GM23338 (cell line): ENCODE measurements at regions not wholly inside any gene's neighbourhood (a gene's known extent, or its start where the extent isn't known, plus 50 kb on each side); places are given as distances from the start of the nearest gene placed in this dataset.

Source experiments
- ATAC-seq: fragments of 200-7000 bp; cut with Tn5 transposase; 3 replicates; pipeline ENCODE4 v1.9.1; 2020
- DNase-seq: peaks from one replicate; pipeline ENCODE4 v3.0.0-alpha.2; 2015; ENCODE audit warnings: low spot score
- H2AFZ ChIP-seq: fragments of 200-600 bp; sonication (generic); 2 replicates; pipeline ENCODE4 v1.8.0; 2016; ENCODE audit warnings: antibody characterized with exemption, mild to moderate bottlenecking, moderate library complexity
- H3F3A ChIP-seq: fragments of 200-600 bp; sonication (generic); replicated peaks from 2 replicates; pipeline ENCODE4 v1.8.0; 2017; ENCODE audit warnings: antibody characterized with exemption, mixed run types, low read depth
- H3K27ac ChIP-seq: fragments of 200-600 bp; sonication (generic); 2 replicates; pipeline ENCODE4 v1.6.1; 2016; ENCODE audit warnings: low read depth
- H3K27me3 ChIP-seq: fragments of 200-600 bp; sonication (generic); 2 replicates; pipeline ENCODE4 v1.8.0; 2016; ENCODE audit warnings: mild to moderate bottlenecking, mixed run types, moderate library complexity; ENCODE audit not compliant: insufficient read depth
- H3K36me3 ChIP-seq: fragments of 200-600 bp; sonication (generic); 2 replicates; pipeline ENCODE4 v1.8.0; 2016; ENCODE audit warnings: mild to moderate bottlenecking; ENCODE audit not compliant: insufficient read depth
- H3K4me1 ChIP-seq: fragments of 200-600 bp; sonication (generic); 2 replicates; pipeline ENCODE4 v1.8.0; 2016; ENCODE audit warnings: mild to moderate bottlenecking, moderate library complexity; ENCODE audit not compliant: insufficient read depth
- H3K4me2 ChIP-seq: fragments of 200-600 bp; sonication (generic); 2 replicates; pipeline ENCODE4 v1.7.1; 2017; ENCODE audit warnings: mixed run types
- H3K4me3 ChIP-seq: fragments of 200-600 bp; sonication (generic); 2 replicates; pipeline ENCODE4 v1.6.1; 2016; ENCODE audit warnings: mixed run types
- H3K79me2 ChIP-seq: fragments of 200-600 bp; sonication (generic); replicated peaks from 2 replicates; pipeline ENCODE4 v1.8.0; 2017; ENCODE audit warnings: mild to moderate bottlenecking; ENCODE audit not compliant: insufficient read depth
- H3K9me2 ChIP-seq: fragments of 200-600 bp; sonication (generic); 2 replicates; pipeline ENCODE4 v1.8.0; 2017; ENCODE audit not compliant: insufficient read depth
- H4K20me1 ChIP-seq: fragments of 200-600 bp; sonication (generic); replicated peaks from 2 replicates; pipeline ENCODE4 v1.8.0; 2017; ENCODE audit warnings: mild to moderate bottlenecking; ENCODE audit not compliant: insufficient read depth
- H3K27ac Mint-ChIP-seq: 2 replicates; pipeline ENCODE4 v1.8.0; 2020; ENCODE audit warnings: inconsistent platforms, mild to moderate bottlenecking, moderate library complexity, mixed read lengths
- H3K27me3 Mint-ChIP-seq: 3 replicates; pipeline ENCODE4 v1.8.0; 2022; ENCODE audit warnings: low read depth, mild to moderate bottlenecking, moderate library complexity, mixed read lengths, inconsistent platforms; ENCODE audit not compliant: insufficient read depth, poor library complexity
- H3K36me3 Mint-ChIP-seq: 3 replicates; pipeline ENCODE4 v1.8.0; 2021; ENCODE audit warnings: low read depth, mild to moderate bottlenecking, inconsistent platforms, moderate library complexity, mixed read lengths
- H3K4me1 Mint-ChIP-seq: 3 replicates; pipeline ENCODE4 v1.8.0; 2020; ENCODE audit warnings: mild to moderate bottlenecking, inconsistent platforms, mixed read lengths
- H3K4me3 Mint-ChIP-seq: 3 replicates; pipeline ENCODE4 v1.8.0; 2021; ENCODE audit warnings: moderate library complexity, mild to moderate bottlenecking, inconsistent platforms, mixed read lengths
- H3K9me3 Mint-ChIP-seq: 3 replicates; pipeline ENCODE4 v1.8.0; 2020; ENCODE audit warnings: moderate library complexity, mild to moderate bottlenecking, inconsistent platforms, mixed read lengths
- CTCF ChIP-seq, 2 experiments: fragments of 200-600 bp in 1 of 2; sonication (generic) in 1 of 2; conservative IDR thresholded peaks; 2 replicates each; pipeline versions ENCODE4 v1.5.1 to v1.6.1; 2016 to 2017; ENCODE audit warnings: antibody characterized with exemption in 2 of 2, low read depth in 2 of 2, mild to moderate bottlenecking in 2 of 2, moderate library complexity in 1 of 2
- ETS1 ChIP-seq: IDR thresholded peaks from 2 replicates; pipeline ENCODE4 v1.6.1; 2016; ENCODE audit warnings: antibody characterized with exemption
- EZH2 ChIP-seq: fragments of 200-600 bp; sonication (generic); IDR thresholded peaks from one replicate; pipeline ENCODE4 v1.8.0; 2017; ENCODE audit warnings: antibody characterized with exemption, mild to moderate bottlenecking, low read depth; ENCODE audit not compliant: unreplicated experiment
- NANOG ChIP-seq: IDR thresholded peaks from 2 replicates; pipeline ENCODE4 v1.6.1; 2016; ENCODE audit warnings: antibody characterized with exemption, borderline replicate concordance
- POLR2AphosphoS5 ChIP-seq: IDR thresholded peaks from 2 replicates; pipeline ENCODE4 v1.6.1; 2016; ENCODE audit warnings: antibody characterized with exemption, low read depth
- REST ChIP-seq: IDR thresholded peaks from one replicate; pipeline ENCODE4 v1.6.1; 2018; ENCODE audit warnings: antibody characterized with exemption; ENCODE audit not compliant: unreplicated experiment
- STAT1 ChIP-seq: IDR thresholded peaks from one replicate; pipeline ENCODE4 v1.6.1; 2016; ENCODE audit warnings: antibody characterized with exemption; ENCODE audit not compliant: unreplicated experiment
- ZNF114 ChIP-seq: fragments of 250-450 bp; sonication (Bioruptor Pico); IDR thresholded peaks from 2 replicates; pipeline ENCODE4 v1.5.0; 2020; ENCODE audit warnings: mild to moderate bottlenecking, moderate library complexity
- ZNF331 ChIP-seq: fragments of 250-450 bp; sonication (Bioruptor Pico); IDR thresholded peaks from 2 replicates; pipeline ENCODE4 v1.5.0; 2020; ENCODE audit warnings: low read depth, mild to moderate bottlenecking, moderate library complexity
- TF ChIP-seq, protein P1 (sequence below): fragments of 250-450 bp; sonication (Bioruptor Pico); IDR thresholded peaks from 2 replicates; pipeline ENCODE4 v1.5.0; 2020; ENCODE audit warnings: mild to moderate bottlenecking, moderate library complexity

GRCh38 chr1:30184393-30185141, 538.8 kb downstream of the MATN1 start:
- DNase-seq = no peak
- Mint-ChIP-seq H3K36me3 (no peaks in the 10 kb centered on the region), H3K9me3 (no peaks in the 10 kb centered on the region; the same call in 2 of the 3 replicates), H3K4me3 (no peak overlapping the region), H3K4me1 (no peaks in the 10 kb centered on the region), H3K27me3 (no peaks in the 10 kb centered on the region), H3K27ac (no peak overlapping the region)
- Histone ChIP-seq H3K27ac (no peak overlapping the region), H3K36me3 (no peaks in the 10 kb centered on the region), H3K4me1 (no peaks in the 10 kb centered on the region), H3F3A (no peaks in the 10 kb centered on the region), H2AFZ (no peak overlapping the region), H3K4me3 (no peak overlapping the region), H3K9me2 (no peaks in the 10 kb centered on the region), H3K27me3 (no peaks in the 10 kb centered on the region), H4K20me1 (no peaks in the 10 kb centered on the region), H3K4me2 (no peak overlapping the region), H3K79me2 (no peaks in the 10 kb centered on the region)
- TF ChIP-seq ETS1 (no peak), NANOG (no peak), ZNF331 (no peak), STAT1 (no peak), POLR2AphosphoS5 (no peak), REST (no peak), ZNF114 (no peak), CTCF (conservative IDR thresholded peaks at IDR 0.05; ENCODE audit: low read depth in 2 of 2) (no peak), EZH2 (no peak)
- TF ChIP-seq, protein P1, sequence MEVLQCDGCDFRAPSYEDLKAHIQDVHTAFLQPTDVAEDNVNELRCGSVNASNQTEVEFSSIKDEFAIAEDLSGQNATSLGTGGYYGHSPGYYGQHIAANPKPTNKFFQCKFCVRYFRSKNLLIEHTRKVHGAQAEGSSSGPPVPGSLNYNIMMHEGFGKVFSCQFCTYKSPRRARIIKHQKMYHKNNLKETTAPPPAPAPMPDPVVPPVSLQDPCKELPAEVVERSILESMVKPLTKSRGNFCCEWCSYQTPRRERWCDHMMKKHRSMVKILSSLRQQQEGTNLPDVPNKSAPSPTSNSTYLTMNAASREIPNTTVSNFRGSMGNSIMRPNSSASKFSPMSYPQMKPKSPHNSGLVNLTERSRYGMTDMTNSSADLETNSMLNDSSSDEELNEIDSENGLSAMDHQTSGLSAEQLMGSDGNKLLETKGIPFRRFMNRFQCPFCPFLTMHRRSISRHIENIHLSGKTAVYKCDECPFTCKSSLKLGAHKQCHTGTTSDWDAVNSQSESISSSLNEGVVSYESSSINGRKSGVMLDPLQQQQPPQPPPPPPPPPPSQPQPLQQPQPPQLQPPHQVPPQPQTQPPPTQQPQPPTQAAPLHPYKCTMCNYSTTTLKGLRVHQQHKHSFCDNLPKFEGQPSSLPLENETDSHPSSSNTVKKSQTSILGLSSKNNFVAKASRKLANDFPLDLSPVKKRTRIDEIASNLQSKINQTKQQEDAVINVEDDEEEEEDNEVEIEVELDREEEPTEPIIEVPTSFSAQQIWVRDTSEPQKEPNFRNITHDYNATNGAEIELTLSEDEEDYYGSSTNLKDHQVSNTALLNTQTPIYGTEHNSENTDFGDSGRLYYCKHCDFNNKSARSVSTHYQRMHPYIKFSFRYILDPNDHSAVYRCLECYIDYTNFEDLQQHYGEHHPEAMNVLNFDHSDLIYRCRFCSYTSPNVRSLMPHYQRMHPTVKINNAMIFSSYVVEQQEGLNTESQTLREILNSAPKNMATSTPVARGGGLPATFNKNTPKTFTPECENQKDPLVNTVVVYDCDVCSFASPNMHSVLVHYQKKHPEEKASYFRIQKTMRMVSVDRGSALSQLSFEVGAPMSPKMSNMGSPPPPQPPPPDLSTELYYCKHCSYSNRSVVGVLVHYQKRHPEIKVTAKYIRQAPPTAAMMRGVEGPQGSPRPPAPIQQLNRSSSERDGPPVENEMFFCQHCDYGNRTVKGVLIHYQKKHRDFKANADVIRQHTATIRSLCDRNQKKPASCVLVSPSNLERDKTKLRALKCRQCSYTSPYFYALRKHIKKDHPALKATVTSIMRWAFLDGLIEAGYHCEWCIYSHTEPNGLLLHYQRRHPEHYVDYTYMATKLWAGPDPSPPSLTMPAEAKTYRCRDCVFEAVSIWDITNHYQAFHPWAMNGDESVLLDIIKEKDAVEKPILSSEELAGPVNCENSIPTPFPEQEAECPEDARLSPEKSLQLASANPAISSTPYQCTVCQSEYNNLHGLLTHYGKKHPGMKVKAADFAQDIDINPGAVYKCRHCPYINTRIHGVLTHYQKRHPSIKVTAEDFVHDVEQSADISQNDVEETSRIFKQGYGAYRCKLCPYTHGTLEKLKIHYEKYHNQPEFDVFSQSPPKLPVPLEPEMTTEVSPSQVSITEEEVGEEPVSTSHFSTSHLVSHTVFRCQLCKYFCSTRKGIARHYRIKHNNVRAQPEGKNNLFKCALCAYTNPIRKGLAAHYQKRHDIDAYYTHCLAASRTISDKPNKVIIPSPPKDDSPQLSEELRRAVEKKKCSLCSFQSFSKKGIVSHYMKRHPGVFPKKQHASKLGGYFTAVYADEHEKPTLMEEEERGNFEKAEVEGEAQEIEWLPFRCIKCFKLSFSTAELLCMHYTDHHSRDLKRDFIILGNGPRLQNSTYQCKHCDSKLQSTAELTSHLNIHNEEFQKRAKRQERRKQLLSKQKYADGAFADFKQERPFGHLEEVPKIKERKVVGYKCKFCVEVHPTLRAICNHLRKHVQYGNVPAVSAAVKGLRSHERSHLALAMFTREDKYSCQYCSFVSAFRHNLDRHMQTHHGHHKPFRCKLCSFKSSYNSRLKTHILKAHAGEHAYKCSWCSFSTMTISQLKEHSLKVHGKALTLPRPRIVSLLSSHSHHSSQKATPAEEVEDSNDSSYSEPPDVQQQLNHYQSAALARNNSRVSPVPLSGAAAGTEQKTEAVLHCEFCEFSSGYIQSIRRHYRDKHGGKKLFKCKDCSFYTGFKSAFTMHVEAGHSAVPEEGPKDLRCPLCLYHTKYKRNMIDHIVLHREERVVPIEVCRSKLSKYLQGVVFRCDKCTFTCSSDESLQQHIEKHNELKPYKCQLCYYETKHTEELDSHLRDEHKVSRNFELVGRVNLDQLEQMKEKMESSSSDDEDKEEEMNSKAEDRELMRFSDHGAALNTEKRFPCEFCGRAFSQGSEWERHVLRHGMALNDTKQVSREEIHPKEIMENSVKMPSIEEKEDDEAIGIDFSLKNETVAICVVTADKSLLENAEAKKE = no peak
- ATAC-seq = no peak
